GM18498 (cell line): ENCODE measurements at regions not wholly inside any gene's neighbourhood (a gene's known extent, or its start where the extent isn't known, plus 50 kb on each side); places are given as distances from the start of the nearest gene placed in this dataset.

ENCODE experiments used
- ATAC-seq: cut with Tn5 transposase; IDR thresholded peaks from one replicate; pipeline ENCODE4 v1.9.1; 2021; ENCODE audit warnings: mild to moderate bottlenecking, moderate library complexity; ENCODE audit not compliant: unreplicated experiment

- no peak for ATAC-seq
These were observed 180.4 kb downstream of the URI1 start for GRCh38 chr19:30122431-30122830.

DNA sequence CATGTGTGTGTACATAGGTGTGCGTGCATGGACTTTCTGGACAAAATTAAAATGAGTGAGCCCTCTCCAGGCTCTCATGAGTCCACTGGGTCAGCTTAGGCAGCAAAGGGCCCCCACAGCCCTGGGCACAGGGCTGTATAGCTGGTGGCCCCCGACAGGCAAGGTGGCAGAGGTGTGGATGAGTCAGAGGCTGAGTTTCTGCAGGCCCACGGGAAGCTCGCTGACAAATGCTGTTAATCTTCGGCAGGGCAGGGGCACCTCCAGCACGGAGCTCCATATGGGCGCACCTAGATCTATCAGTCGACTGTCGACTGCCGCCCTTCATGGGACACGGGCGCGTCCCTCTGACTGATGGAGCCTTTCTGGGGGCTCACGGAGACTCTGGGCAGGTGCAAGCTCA lies 181.1 kb downstream of the URI1 start:
- ATAC-seq: no peak

DNA sequence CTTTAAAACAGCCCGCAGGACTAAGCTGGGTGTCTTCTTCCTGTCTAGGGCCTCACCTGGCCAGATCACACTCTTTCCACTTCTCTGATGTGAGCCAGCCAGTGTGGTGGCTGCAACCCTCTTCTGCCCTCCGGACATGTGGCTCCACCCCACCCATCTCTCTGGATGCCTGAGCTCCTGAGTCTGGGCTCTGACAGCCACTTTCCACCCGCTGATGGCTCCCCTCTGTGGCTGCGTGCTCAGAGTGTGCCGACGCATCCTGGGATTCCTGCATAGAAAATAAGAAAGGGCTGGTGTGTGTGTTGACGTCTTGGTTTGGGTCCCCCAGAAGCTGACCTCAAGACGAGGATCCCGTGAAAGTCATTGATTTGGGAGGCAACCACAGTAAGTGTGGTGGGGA lies 181.6 kb downstream of the URI1 start:
- ATAC-seq: no peak

GRCh38 chr19:30128211-30128610 lies 186.2 kb downstream of the URI1 start:
- no peak for ATAC-seq

DNA sequence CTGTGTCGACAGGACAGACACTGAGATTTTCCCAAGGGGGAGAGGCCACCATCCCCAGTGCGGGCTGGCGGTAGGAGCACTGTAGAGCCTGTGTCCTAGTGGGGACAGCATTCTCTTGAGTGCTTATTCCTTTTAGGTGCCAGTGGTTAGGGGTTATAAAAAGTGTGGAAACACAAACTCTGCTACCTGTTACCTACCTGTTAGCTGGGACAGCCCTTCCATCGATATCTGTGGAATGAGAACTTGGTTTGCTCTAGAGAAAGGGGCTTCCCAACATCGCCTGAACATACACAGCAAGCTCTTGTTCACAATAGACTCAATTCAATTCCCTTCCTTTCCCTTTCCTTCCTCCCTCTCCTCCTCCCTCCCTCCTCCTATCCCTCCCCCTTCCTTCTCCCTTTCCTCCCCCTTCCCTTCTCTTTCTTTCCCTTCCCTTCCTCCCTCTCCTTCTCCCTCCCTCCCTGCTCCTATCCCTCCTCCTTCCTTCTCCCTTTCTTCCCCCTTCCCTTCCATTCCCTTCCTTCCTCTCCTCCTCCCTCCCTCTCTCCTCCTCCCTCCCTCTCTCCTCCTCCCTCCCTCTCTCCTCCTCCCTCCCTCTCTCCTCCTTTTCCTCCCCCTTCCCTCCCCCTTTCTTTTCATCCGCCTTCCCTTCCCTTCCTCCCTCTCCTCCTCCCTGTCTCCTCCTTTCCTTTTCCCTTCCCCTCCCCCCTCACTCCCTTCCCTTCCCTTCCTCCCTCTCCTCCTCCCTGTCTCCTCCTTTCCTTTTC lies 188.5 kb downstream of the URI1 start:
- ATAC-seq: no peak

- ATAC-seq: no peak
These were observed 189.2 kb downstream of the URI1 start for GRCh38 chr19:30131246-30131645.

DNA sequence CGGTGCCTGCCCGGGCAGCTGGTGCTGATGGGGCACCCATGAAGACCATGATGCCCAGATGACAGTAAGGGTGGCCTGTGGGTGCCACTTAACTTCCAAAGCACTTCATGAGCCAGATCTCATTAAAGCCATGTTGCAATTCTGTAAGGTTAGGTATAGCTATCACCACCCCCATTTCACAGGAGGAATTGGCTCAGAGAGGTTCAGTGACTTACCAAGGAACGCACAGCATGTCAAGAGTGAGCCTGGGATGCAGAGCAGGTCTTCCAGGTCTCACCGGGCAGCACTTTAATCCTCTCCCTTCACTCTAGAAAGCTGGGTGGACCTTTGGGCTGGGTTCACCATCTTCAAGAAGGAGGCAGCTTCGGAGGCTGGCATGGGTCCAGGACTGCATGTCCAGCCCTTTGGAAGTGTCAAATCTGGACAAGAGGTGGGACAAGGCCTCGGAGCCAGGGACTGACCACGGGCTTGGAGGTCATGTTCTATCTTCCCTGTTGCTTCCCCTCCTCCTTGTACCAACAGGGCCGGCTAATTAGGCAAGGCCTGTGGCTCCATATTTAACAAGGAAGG lies 189.8 kb downstream of the URI1 start:
- no peak for ATAC-seq

DNA sequence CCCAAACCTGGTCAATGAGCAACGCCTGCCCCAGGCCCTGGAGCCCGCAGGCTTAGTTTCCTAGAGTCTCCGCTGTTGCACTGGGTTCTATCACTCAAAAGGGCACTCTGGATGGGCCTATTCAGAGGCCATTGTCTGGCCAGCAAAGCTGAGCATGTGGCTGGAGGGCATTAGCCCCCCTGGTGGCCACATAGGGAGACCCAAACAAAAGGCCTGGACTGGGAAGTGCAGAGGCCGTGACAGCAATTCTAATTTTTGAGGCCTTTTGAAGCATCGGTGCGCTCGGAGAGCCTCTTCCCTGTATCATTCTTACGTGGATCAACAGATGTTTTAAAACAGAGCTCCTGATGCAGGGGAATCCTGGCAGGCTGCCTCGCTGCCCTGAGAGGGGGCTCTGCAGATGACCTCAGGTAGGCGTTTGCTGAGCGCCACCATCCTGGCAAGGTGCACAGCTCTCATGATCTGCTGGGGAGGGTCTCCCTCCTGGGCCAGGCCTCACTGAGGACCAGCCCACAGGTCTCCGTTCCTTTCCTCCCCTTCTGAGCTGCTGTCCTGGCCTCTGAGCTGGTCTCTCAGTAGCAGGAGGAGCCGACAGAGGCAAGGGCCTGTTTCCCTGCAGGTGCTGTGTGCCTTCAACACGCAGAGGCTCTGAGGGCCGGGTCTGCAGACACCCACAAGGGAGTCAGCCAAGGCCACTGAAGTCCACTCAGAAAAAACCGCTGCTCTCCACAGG lies 190.5 kb downstream of the URI1 start:
- ATAC-seq: no peak

DNA sequence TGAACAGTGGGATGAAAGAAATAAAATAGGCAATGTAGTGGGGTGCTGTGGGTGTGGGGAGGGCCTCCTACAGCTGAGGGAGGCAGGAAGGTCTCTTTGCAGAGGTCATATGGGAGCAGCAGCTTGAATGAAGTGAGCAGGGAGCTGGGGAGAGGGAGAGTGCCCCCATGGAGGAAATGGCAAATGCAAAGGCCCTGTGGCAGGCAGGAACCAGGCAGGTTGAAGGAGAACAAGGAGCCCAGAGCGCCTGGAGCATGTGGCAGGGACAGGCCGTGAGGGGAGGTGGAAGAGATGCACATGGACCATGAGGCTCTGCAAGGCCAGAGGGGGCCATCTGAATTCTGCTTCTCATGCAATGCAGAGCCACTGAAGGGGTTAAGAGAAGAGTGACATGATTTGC lies 191.8 kb downstream of the URI1 start:
- ATAC-seq: no peak

DNA sequence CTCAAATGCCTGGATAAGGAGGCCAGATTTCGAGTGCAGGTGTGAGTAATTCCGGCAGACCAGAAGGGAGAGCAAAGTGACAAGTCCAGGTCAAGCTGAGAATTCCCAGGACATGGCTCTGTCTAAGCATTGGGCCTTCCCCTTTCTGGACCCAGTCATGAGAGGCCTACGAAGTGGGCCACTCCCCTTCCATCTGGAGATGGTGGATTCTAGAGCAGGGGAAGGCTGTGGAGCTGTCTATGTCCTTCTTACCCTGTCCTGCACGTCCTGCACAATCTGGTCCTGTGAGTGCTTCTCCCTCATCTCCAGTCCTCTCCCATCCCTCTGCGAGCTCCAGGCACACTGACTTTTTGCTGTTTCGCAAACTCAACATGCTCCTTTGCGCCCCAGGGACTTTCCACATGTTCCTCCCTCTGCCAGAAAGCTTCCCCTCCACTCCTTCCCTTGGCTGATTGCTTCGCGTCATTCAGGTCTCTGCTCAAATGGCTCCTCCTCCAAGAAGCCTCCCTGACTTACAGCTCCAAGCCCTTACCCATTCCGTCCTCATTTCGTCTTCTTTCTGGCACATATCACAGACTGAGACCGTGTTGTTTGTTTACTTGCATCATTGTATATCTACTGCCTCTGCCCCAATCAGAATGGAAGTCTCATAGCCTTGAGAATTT lies 193.2 kb downstream of the URI1 start:
- ATAC-seq: no peak

- ATAC-seq: no peak
These were observed 193.8 kb downstream of the URI1 start for GRCh38 chr19:30135797-30136196.

GRCh38 chr19:30136611-30137195 lies 194.7 kb downstream of the URI1 start:
- ATAC-seq: no peak

GRCh38 chr19:30137747-30138146 lies 195.7 kb downstream of the URI1 start:
- ATAC-seq: no peak

DNA sequence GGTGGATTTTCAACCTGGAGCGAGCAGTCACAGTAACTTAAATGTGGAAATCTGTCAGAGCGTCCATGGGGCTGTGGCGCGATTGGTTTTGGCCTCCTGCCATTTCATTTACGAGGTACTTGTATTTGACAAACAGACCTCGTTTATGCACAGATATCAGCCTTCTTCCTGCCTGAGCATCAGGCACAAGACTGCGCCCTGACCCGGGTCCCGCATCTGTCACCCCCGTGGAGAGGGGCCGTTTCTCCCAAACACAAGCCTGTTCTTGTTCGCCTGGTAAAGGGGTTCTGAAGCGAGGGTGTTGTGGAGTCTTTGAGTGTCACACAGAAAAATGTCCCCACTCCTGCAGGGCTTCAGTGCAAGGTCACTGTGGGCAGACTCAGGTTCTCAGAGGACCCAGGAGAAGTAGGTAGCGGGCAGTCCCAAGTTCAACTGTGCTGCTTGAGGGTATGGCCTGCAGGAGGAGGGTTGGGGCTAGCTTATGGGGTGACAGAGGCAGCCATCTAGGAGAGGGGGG lies 202.3 kb downstream of the URI1 start:
- ATAC-seq: no peak

DNA sequence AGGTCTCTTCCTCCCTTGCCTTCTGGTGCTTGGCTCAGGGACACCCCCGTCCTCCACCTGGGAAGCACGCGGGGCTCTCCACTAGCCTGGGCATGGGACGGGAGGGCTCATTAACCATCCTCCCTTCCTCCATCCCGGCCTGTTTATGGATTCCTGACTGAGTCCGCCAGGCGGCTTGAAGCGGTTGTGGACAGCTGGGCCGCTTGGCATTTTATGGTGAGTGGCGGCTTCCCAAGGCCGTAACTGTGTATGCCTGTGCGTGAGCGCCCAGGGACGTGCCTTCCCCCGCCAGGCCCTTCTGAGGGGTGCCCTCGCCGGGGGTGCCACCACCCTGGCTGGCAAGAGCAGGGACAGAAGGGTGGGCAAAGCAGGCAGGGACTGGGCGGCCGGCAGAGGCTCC lies 202.8 kb downstream of the URI1 start:
- ATAC-seq: no peak

DNA sequence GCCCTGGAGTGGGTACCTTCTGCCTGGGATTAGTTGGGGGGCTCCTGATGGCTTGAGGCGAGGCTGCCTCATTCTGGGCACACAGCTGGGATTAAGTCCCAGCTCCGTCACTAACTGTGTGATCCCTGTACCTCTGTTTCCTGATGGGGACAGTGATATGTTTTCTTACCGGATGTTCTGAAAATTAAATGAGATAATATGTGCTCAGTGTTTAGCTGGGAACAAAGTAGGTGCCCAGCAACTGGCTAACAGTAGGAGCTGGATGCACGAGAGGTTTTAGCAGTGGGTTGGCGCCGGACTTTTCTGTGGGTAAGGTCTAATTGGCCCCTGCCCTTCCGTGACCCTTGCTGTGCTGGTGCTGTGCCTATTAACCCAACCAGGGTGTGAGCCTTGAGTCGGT lies 203.4 kb downstream of the URI1 start:
- ATAC-seq: no peak

GRCh38 chr19:30146346-30146745 lies 204.3 kb downstream of the URI1 start:
- ATAC-seq: no peak

DNA sequence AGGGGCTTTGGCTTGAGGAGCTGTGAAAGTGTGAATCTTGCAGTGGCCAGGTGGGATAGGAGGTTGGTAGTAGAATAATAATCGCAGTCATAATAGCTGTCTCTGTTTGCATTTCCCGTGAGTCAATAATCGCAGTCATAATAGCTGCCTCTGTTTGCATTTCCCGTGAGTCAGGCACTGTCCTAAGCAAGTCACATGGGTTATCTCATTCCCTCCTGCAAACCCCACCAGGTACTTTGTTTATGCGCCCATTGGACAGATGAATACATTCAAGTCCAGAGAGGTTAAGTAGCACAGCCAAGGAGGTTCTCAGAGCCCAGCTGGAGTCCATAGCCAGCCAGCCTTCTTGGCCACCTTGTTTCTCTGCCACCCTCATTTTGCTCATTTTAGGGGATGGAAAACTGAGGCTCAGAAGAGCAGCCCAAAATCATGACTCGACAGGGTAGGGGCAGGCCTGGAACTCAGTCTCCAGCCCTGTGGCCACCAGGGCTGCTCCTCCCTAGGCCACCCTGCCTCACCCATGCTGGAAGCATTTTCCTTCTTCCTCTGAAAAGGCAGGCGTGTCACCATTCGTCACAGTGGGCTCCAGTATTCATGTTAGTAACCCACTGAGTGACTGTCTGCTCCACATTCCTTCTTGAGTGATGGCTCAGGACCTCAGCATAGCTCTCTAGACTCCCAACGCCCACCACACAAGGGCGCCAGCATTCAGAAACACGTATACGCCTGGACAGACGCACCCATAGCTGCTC lies 206.2 kb downstream of the URI1 start:
- no peak for ATAC-seq

DNA sequence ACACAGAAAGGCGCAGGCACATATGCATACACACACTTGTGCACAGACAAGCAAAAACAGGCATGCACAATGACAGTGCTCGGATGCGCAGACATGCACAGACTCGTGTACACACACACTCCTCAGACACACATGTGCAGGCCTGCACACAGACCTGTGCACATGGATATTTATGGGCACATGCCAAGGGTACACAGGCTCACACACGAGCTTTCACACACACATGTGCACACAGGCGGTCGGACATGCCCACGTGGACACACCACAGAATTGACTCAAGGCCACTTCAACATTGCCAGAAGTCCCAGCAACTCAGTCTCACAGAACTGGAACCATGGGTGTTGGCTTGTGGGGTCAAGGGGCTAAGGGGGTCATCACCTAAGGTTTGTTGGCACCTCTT lies 206.8 kb downstream of the URI1 start:
- no peak for ATAC-seq

- no peak for ATAC-seq
These were observed 207.3 kb downstream of the URI1 start for GRCh38 chr19:30149300-30149699.
